Kidney epithelial cell (primary cell): ENCODE measurements at regions not wholly inside any gene's neighbourhood (a gene's known extent, or its start where the extent isn't known, plus 50 kb on each side); places are given as distances from the start of the nearest gene placed in this dataset.

ENCODE experiments used
- DNase-seq: peaks from one replicate; pipeline ENCODE4 v3.0.0-alpha.2; 2010; ENCODE audit warnings: low read depth
- H3K27me3 ChIP-seq: 2 replicates; pipeline ENCODE4 v1.6.0; 2011; ENCODE audit warnings: low read length; ENCODE audit not compliant: control insufficient read depth, insufficient read depth
- H3K36me3 ChIP-seq: 2 replicates; pipeline ENCODE4 v1.5.1; 2011; ENCODE audit warnings: low read length; ENCODE audit not compliant: control insufficient read depth, insufficient read depth
- H3K4me3 ChIP-seq: 2 replicates; pipeline ENCODE4 v1.5.1; 2011; ENCODE audit warnings: low read depth, mild to moderate bottlenecking, control low read depth, low read length
- CTCF ChIP-seq: IDR thresholded peaks from 2 replicates; pipeline ENCODE4 v1.5.1; 2011; ENCODE audit warnings: mild to moderate bottlenecking, moderate library complexity, low read length, control low read depth, inconsistent platforms; ENCODE audit not compliant: insufficient read depth, poor library complexity, severe bottlenecking

DNA sequence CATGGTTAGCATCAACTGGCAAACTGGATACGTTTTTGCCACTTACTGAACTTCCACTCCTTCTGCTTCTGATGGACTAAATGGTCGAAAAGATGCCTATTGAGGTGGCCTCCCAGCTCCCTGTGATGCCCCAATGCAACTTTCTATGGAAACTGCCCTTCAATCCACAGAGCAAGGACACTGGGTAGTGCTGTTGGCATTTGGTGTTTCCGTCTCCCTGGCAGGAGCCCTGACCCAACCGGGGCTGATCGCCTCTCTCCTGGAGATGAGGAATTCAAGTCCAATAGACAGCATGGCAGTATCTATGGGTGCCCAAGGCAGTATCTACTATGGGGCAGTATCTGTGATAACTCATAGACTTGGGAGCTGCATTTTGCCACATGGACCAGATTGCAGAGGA lies 116.3 kb upstream of the IRX3 start:
- no peak overlapping the region for H3K4me3 ChIP-seq
- H3K36me3 ChIP-seq = no peaks in the 10 kb centered on the region

GRCh38 chr16:54402270-54402669 lies 115.7 kb upstream of the IRX3 start:
- Histone ChIP-seq H3K27me3 (no peaks in the 10 kb centered on the region), H3K4me3 (no peak overlapping the region), H3K36me3 (no peaks in the 10 kb centered on the region)
- DNase-seq = no peak
- TF ChIP-seq CTCF = no peak

More for the DNA sequence above, 116.3 kb upstream of the IRX3 start:
- no peaks in the 10 kb centered on the region for H3K27me3 ChIP-seq
- no peak for TF ChIP-seq CTCF
- DNase-seq = no peak

GRCh38 chr16:54400261-54400660 lies 113.7 kb upstream of the IRX3 start:
- Histone ChIP-seq H3K4me3 (no peak overlapping the region), H3K27me3 (no peaks in the 10 kb centered on the region), H3K36me3 (no peaks in the 10 kb centered on the region)
- TF ChIP-seq CTCF = no peak
- no peak for DNase-seq

DNA sequence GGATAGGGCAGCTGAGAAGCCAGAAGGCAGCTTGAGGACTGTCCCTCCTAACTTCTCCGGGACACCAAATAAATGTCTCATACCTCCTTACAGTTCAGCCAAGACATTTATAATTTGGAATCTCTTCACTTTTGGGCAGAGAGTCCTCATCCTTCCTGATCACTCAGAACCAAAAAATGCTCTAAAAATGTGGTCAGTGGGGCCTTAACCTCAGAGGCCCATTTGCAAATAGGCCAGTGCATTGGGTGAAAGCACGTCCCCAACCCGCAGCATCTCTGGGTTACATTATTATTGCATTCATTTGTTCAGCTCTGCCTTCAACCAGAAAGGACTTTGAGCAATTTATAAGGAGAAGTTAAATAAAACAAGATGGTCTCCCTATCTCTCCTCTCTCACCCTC lies 112.4 kb upstream of the IRX3 start:
- H3K27me3 ChIP-seq = no peaks in the 10 kb centered on the region
- no peak overlapping the region for H3K4me3 ChIP-seq
- no peak for TF ChIP-seq CTCF
- DNase-seq = no peak
- no peaks in the 10 kb centered on the region for H3K36me3 ChIP-seq

- TF ChIP-seq CTCF = no peak
- Histone ChIP-seq H3K27me3 (no peaks in the 10 kb centered on the region), H3K4me3 (no peak overlapping the region), H3K36me3 (no peaks in the 10 kb centered on the region)
- no peak for DNase-seq
These were observed 111.3 kb upstream of the IRX3 start for GRCh38 chr16:54397838-54398237.

- no peak overlapping the region for H3K4me3 ChIP-seq
- DNase-seq = no peak
- TF ChIP-seq CTCF = no peak
These were observed 110.7 kb upstream of the IRX3 start for GRCh38 chr16:54397190-54397835.

More at GRCh38 chr16:54397190-54397835, 110.7 kb upstream of the IRX3 start:
- no peaks in the 10 kb centered on the region for H3K36me3 ChIP-seq
- H3K27me3 ChIP-seq = no peaks in the 10 kb centered on the region
